Lower leg skin (tissue), 3 donors: ENCODE measurements at regions not wholly inside any gene's neighbourhood (a gene's known extent, or its start where the extent isn't known, plus 50 kb on each side); places are given as distances from the start of the nearest gene placed in this dataset.

Source experiments
- CTCF ChIP-seq, 3 donors: fragments of 450-650 bp; IDR thresholded peaks; one replicate each; pipeline ENCODE4 v1.5.1; 2016; ENCODE audit warnings: antibody characterized with exemption in 3 of 3, mild to moderate bottlenecking in 3 of 3, moderate library complexity in 2 of 3
- POLR2A ChIP-seq, 2 donors: fragments of 450-650 bp; IDR thresholded peaks; one replicate each; pipeline ENCODE4 v1.6.1; 2016 to 2017; ENCODE audit warnings: antibody characterized with exemption in 2 of 2, mild to moderate bottlenecking in 1 of 2, moderate library complexity in 1 of 2

DNA sequence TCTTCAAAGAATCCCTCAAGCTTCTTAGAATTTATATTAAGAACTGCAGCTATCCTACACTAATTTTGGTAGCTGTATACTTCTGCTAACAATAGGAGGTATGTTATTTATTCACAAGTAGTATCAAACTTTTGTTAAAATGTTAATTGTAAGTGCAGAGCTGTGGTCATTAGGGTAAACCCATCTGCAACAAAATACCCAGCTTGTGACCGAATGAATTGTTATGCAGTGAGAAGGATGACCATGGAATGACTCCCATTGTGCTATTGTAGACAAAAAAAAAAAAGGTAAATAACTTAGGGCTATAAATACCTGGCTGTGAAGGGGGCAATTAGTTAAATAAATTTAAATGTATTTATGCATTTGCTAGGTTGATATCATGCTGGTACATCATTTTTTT, 186.1 kb downstream of the ADCYAP1 start:
- no peak for TF ChIP-seq CTCF (IDR thresholded peaks at IDR 0.05)
- TF ChIP-seq POLR2A (IDR thresholded peaks at IDR 0.05) = no peak
